G401 (cell line): ENCODE measurements at regions not wholly inside any gene's neighbourhood (a gene's known extent, or its start where the extent isn't known, plus 50 kb on each side); places are given as distances from the start of the nearest gene placed in this dataset.
"Not testable (repeated sequence)": the region's sequence is repeated elsewhere in the genome, so short reads cannot be mapped to it uniquely, and the experiment has no call there.

Experiments
- DNase-seq: peaks from one replicate; pipeline ENCODE4 v3.0.0-alpha.2; 2015; ENCODE audit warnings: low spot score
- in situ Hi-C: cut with HindIII; loops from 2 replicates; pipeline ENCODE4 v1.10.0; 2016; ENCODE audit warnings: low sequenced_read_pairs, mixed read lengths

- no peak for DNase-seq
- in situ Hi-C loops: no loop called here
Observed at GRCh38 chr12:46884362-46884761, 58.6 kb upstream of the SLC38A4 start.

- DNase-seq: no peak
- in situ Hi-C loops: no loop called here
Observed at GRCh38 chr12:46886541-46887041, 60.8 kb upstream of the SLC38A4 start.

GRCh38 chr12:46887870-46888269 is 62.1 kb upstream of the SLC38A4 start:
- in situ Hi-C loops: no loop called here

GRCh38 chr12:46888568-46888967 is 62.8 kb upstream of the SLC38A4 start:
- in situ Hi-C loops: no loop called here
- no peak for DNase-seq

More at GRCh38 chr12:46887870-46888269, 62.1 kb upstream of the SLC38A4 start:
- no peak for DNase-seq

GRCh38 chr12:46891306-46891705 is 65.5 kb upstream of the SLC38A4 start:
- no peak for DNase-seq
- in situ Hi-C loops: no loop called here

GRCh38 chr12:46892034-46892705 is 66.4 kb upstream of the SLC38A4 start:
- no peak for DNase-seq
- in situ Hi-C loops: no loop called here

GRCh38 chr12:46892887-46893286 is 67.1 kb upstream of the SLC38A4 start:
- DNase-seq: no peak
- in situ Hi-C loops: no loop called here

- no peak for DNase-seq
- in situ Hi-C loops: no loop called here
Observed at GRCh38 chr12:46893434-46893833, 67.6 kb upstream of the SLC38A4 start.

- in situ Hi-C loops: no loop called here
Observed at GRCh38 chr12:46895726-46896125, 69.9 kb upstream of the SLC38A4 start.

GRCh38 chr12:46896680-46897079 is 70.9 kb upstream of the SLC38A4 start:
- in situ Hi-C loops: no loop called here
- no peak for DNase-seq

More at GRCh38 chr12:46895726-46896125, 69.9 kb upstream of the SLC38A4 start:
- no peak for DNase-seq

GRCh38 chr12:46898152-46898931 is 72.5 kb upstream of the SLC38A4 start:
- in situ Hi-C loops: no loop called here
- DNase-seq: no peak

GRCh38 chr12:46898989-46899388 is 73.2 kb upstream of the SLC38A4 start:
- in situ Hi-C loops: no loop called here
- no peak for DNase-seq

GRCh38 chr12:46900734-46901463 is 75.1 kb upstream of the SLC38A4 start:
- in situ Hi-C loops: no loop called here
- DNase-seq: no peak

GRCh38 chr12:46901464-46902205 is 75.8 kb upstream of the SLC38A4 start:
- in situ Hi-C loops: no loop called here
- DNase-seq: no peak

GRCh38 chr12:46903058-46903457 is 77.3 kb upstream of the SLC38A4 start:
- in situ Hi-C loops: no loop called here
- no peak for DNase-seq

GRCh38 chr12:46904406-46905238 is 78.8 kb upstream of the SLC38A4 start:
- DNase-seq: no peak
- in situ Hi-C loops: no loop called here

GRCh38 chr12:46905239-46905627 is 79.4 kb upstream of the SLC38A4 start:
- in situ Hi-C loops, DNase-seq: not testable (repeated sequence)

- DNase-seq: no peak
- in situ Hi-C loops: no loop called here
Observed at GRCh38 chr12:46907791-46908190, 82.0 kb upstream of the SLC38A4 start.
